ENCODE measurements at regions not wholly inside any gene's neighbourhood (a gene's known extent, or its start where the extent isn't known, plus 50 kb on each side); places are given as distances from the start of the nearest gene placed in this dataset.
A peak's percentile ranks its signal among the peaks of the same experiment; 100 is the strongest.

DNA sequence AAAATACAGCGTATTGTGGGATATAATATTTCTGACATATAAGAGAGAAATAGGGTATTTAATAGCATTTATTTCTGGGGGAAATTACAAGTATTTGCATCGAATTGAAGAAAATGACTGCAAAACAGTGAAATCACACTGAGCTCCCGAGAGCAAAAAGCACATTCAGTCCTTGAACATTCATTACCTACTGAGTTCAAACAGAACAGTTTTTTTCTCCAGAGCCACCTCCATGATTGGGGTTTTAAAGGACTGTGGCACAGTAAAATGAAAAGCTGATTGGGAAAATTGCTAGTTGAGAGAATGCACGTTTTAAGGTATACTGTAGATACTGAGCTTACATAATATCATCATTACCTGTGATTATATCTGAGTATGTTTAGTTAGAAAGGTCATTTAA lies 58.0 kb upstream of the TRPC4 start:
- TF ChIP-seq, protein P1, sequence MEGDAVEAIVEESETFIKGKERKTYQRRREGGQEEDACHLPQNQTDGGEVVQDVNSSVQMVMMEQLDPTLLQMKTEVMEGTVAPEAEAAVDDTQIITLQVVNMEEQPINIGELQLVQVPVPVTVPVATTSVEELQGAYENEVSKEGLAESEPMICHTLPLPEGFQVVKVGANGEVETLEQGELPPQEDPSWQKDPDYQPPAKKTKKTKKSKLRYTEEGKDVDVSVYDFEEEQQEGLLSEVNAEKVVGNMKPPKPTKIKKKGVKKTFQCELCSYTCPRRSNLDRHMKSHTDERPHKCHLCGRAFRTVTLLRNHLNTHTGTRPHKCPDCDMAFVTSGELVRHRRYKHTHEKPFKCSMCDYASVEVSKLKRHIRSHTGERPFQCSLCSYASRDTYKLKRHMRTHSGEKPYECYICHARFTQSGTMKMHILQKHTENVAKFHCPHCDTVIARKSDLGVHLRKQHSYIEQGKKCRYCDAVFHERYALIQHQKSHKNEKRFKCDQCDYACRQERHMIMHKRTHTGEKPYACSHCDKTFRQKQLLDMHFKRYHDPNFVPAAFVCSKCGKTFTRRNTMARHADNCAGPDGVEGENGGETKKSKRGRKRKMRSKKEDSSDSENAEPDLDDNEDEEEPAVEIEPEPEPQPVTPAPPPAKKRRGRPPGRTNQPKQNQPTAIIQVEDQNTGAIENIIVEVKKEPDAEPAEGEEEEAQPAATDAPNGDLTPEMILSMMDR (IDR thresholded peaks at IDR 0.05; ENCODE audit: low read depth, low read length), result no peak
- H3K4me3 ChIP-seq (ENCODE audit: low read depth, low read length), result no peak overlapping the region

DNA sequence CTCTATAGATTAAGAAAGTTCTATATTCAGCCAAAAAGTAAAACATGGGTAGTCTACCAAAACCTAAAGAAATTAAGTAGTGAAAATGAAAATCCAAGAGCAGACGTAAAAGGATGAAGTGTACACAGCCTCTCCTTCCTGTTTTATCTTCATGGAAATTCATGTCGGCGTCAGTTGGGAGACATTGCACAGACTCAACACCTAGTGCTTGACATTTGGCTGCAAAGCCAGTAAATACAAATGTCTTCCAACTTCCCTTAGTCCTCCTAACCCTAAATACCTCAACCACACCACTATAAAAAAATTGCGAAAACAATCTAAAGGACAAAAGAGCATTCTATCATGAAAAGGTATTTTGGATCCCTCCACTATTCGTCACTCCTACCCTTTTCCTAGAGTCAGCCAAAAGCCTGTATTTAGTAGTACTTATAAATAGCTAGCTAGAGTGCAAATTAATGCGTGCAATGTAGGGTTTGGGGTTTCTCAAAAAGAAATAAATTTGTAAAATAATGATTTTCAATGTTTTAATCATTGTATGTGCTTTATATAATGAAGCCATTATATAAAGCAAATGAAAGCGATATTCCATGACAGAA lies 56.4 kb upstream of the TRPC4 start:
- H3K4me3 ChIP-seq (ENCODE audit: low read depth, low read length), result no peak overlapping the region
- TF ChIP-seq, protein P1 (IDR thresholded peaks at IDR 0.05; ENCODE audit: low read depth, low read length), result no peak

DNA sequence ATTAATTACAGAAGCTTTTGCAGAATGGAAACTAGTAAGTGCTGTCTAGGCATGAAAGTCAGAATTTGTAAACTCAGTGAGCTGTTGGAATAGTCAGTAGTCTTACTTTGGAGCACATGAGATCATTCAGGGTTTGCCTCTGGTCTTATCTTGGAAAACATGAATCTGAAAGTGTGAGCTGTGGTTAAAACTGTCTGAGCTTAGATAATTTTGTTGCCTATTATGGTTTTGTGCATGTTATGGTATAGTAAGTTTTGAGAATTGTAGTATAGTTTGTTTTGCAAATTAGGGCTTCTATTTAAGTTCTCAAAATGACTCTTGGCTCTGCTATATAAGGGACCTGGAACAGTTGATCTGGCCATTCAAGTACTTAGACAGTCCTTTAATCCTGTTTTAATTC lies 53.7 kb upstream of the TRPC4 start:
- no peak overlapping the region for H3K4me3 ChIP-seq (ENCODE audit: low read depth, low read length)
- TF ChIP-seq, protein P1 (IDR thresholded peaks at IDR 0.05; ENCODE audit: low read depth, low read length), result no peak

DNA sequence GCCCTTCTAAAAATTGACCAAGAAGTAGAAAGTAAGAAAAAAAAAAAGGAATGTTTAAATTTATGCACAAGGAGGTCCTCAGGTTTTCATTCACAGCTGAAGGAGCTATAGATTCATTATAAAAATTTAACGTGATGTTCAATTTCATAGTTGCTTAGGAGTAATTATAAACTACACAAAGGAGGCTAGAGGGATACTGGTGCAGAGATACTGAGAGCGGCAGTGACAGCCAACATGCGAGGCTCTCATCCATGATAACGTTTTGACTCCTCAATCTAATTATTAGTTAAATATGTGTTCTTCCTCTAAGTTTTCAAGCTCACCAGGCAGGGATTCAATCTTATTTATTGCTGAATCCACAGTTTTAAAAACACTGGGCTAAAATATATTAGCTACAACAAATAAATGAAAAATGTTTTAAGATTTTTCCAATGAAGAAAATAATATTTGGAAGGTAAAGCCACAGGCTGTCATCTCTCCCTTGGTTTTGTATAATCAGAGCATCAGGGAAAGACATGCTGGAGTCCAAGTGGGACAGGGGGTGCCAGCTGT lies 49.8 kb upstream of the TRPC4 start:
- peak overlapping the region; percentile 41 for H3K4me3 ChIP-seq (ENCODE audit: low read depth, low read length)
- TF ChIP-seq, protein P1 (IDR thresholded peaks at IDR 0.05; ENCODE audit: low read depth, low read length), result no peak
